Omental fat pad (tissue), 3 donors: ENCODE measurements at regions not wholly inside any gene's neighbourhood (a gene's known extent, or its start where the extent isn't known, plus 50 kb on each side); places are given as distances from the start of the nearest gene placed in this dataset.

Source experiments
- ATAC-seq: fragments of 150-250 bp; one replicate; pipeline ENCODE4 v1.9.1; 2016; ENCODE audit warnings: mild to moderate bottlenecking, moderate library complexity; ENCODE audit not compliant: low FRiP score
- DNase-seq: peaks from one replicate; pipeline ENCODE4 v3.0.0-alpha.2; 2019; ENCODE audit warnings: low spot score
- CTCF ChIP-seq, 3 donors: fragments of 450-650 bp; IDR thresholded peaks; one replicate each; pipeline ENCODE4 v1.5.1; 2016 to 2017; ENCODE audit warnings: antibody characterized with exemption in 3 of 3, mild to moderate bottlenecking in 3 of 3, moderate library complexity in 2 of 3

GRCh38 chr2:57516698-57517340 lies 529.8 kb upstream of the VRK2 start:
- ATAC-seq (no peak), DNase-seq (no peak)
- no peak for TF ChIP-seq CTCF (IDR thresholded peaks at IDR 0.05)

- TF ChIP-seq CTCF (IDR thresholded peaks at IDR 0.05), result no peak
- ATAC-seq (no peak), DNase-seq (no peak)
These were observed 523.3 kb upstream of the VRK2 start for GRCh38 chr2:57523304-57523703.

- ATAC-seq (no peak), DNase-seq (no peak)
- TF ChIP-seq CTCF (IDR thresholded peaks at IDR 0.05), result no peak
These were observed 518.9 kb upstream of the VRK2 start for GRCh38 chr2:57527685-57528084.

- DNase-seq (no peak), ATAC-seq (no peak)
- TF ChIP-seq CTCF (IDR thresholded peaks at IDR 0.05), result no peak
These were observed 518.1 kb upstream of the VRK2 start for GRCh38 chr2:57528499-57528898.

- DNase-seq, result no peak
- no peak for TF ChIP-seq CTCF (IDR thresholded peaks at IDR 0.05)
- ATAC-seq, result no peak
These were observed 512.2 kb upstream of the VRK2 start for GRCh38 chr2:57534358-57534757.

GRCh38 chr2:57536535-57537231 lies 509.9 kb upstream of the VRK2 start:
- no peak for DNase-seq
- TF ChIP-seq CTCF (IDR thresholded peaks at IDR 0.05), result no peak
- ATAC-seq, result no peak

- no peak for ATAC-seq
- DNase-seq, result no peak
These were observed 506.8 kb upstream of the VRK2 start for GRCh38 chr2:57539761-57540160.

More at GRCh38 chr2:57539761-57540160, 506.8 kb upstream of the VRK2 start:
- no peak for TF ChIP-seq CTCF (IDR thresholded peaks at IDR 0.05)
